ENCODE measurements at regions not wholly inside any gene's neighbourhood (a gene's known extent, or its start where the extent isn't known, plus 50 kb on each side); places are given as distances from the start of the nearest gene placed in this dataset.

DNA sequence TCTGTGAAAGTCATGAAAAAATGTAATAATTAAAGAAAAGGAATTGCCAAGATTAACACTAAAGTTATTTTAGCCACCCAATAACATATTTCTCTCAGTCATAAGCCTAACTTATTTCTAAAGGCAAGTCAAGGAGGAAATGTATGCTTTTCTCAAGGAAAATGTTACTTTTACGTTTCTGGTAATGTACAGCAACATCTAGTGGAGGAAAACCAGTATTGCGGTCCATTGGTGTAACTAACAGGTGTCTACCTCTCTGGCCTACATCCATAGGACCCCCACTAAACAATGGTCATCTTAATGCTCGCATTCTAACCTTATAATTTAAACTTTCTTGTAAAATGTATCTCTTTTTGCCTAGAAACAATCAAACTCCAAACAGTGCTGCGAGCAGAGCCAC, 437.5 kb downstream of the KIF20B start:
- DNase-seq (ENCODE audit: low spot score): peak; percentile 4
- Histone ChIP-seq H3K9ac (ENCODE audit: insufficient read depth, low read depth, low read length) (no peak overlapping the region), H3K4me3 (replicated peaks in 1 of 3; ENCODE audit: insufficient read depth in 1 of 3, low read depth in 2 of 3, low read length in 3 of 3) (no peak overlapping the region), H3K9me3 (ENCODE audit: low read length) (peaks cover 57% of the 10 kb centered on the region), H3K4me2 (ENCODE audit: low read depth, low read length) (no peak overlapping the region), H3K4me1 (ENCODE audit: insufficient read depth, low read length) (no peaks in the 10 kb centered on the region), H3K36me3 (replicated peaks in 1 of 2; ENCODE audit: control insufficient read depth in 1 of 2, insufficient read depth in 2 of 2, low read length in 2 of 2) (no peaks in the 10 kb centered on the region), H4K20me1 (ENCODE audit: insufficient read depth, low read length) (no peaks in the 10 kb centered on the region), H3K27me3 (ENCODE audit: control insufficient read depth in 1 of 2, insufficient read depth in 2 of 2, low read length in 2 of 2) (no peaks in the 10 kb centered on the region), H2AFZ (ENCODE audit: low read length) (no peak overlapping the region), H3K79me2 (ENCODE audit: insufficient read depth, low read length) (no peaks in the 10 kb centered on the region), H3K27ac (ENCODE audit: extremely low read length, insufficient read depth, low read length) (no peak overlapping the region)
- intact Hi-C loops (cut with micrococcal nuclease; ENCODE audit: unreplicated experiment): no loop called here
- ATAC-seq: no peak
- ChIA-PET POLR2A (no interaction called here), CTCF (ENCODE audit: low intra/inter-chr PET ratio, low total read pairs) (no interaction called here)
- no TSS peak for BruUV-seq (replicated peaks)
- FAIRE-seq: no peak
- in situ Hi-C loops (cut with HindIII; ENCODE audit: extremely low pct_ligation_motif_present, low pct_unique_long_range_greater_than_20kb): no loop called here
- WGBS (ENCODE audit: low lambda C conversion rate): 1% methylated on average over 4 of the region's 4 CpGs
- TF ChIP-seq, protein P1, sequence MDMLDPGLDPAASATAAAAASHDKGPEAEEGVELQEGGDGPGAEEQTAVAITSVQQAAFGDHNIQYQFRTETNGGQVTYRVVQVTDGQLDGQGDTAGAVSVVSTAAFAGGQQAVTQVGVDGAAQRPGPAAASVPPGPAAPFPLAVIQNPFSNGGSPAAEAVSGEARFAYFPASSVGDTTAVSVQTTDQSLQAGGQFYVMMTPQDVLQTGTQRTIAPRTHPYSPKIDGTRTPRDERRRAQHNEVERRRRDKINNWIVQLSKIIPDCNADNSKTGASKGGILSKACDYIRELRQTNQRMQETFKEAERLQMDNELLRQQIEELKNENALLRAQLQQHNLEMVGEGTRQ (IDR thresholded peaks at IDR 0.05; ENCODE audit: low read depth, low read length): no peak
- TF ChIP-seq, protein P1 (CRISPR knock-in tag; IDR thresholded peaks at IDR 0.05; ENCODE audit: borderline replicate concordance): no peak
- TF ChIP-seq CTCF (CRISPR knock-in tag; IDR thresholded peaks at IDR 0.05) (peak; percentile 26; the same call in 1 of the 2 replicates), RXRB (CRISPR knock-in tag; IDR thresholded peaks at IDR 0.05; ENCODE audit: borderline replicate concordance) (no peak), FOXO1 (CRISPR knock-in tag; IDR thresholded peaks at IDR 0.05) (no peak), ZNF646 (CRISPR knock-in tag; IDR thresholded peaks at IDR 0.05) (no peak), SMAD9 (CRISPR knock-in tag; IDR thresholded peaks at IDR 0.05) (no peak), SSRP1 (CRISPR knock-in tag; IDR thresholded peaks at IDR 0.05) (no peak), NR2F6 (IDR thresholded peaks at IDR 0.05) (no peak), NR2F6 (CRISPR knock-in tag; IDR thresholded peaks at IDR 0.05) (no peak), STAG1 (CRISPR knock-in tag; IDR thresholded peaks at IDR 0.05) (peak; percentile 54), ZNF530 (CRISPR knock-in tag; IDR thresholded peaks at IDR 0.05; ENCODE audit: low read depth) (no peak)
- TF ChIP-seq, protein P2, sequence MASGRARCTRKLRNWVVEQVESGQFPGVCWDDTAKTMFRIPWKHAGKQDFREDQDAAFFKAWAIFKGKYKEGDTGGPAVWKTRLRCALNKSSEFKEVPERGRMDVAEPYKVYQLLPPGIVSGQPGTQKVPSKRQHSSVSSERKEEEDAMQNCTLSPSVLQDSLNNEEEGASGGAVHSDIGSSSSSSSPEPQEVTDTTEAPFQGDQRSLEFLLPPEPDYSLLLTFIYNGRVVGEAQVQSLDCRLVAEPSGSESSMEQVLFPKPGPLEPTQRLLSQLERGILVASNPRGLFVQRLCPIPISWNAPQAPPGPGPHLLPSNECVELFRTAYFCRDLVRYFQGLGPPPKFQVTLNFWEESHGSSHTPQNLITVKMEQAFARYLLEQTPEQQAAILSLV (CRISPR knock-in tag; IDR thresholded peaks at IDR 0.05; ENCODE audit: borderline replicate concordance): no peak

All from HepG2 (cell line).